ENCODE measurements at regions not wholly inside any gene's neighbourhood (a gene's known extent, or its start where the extent isn't known, plus 50 kb on each side); places are given as distances from the start of the nearest gene placed in this dataset.

DNA sequence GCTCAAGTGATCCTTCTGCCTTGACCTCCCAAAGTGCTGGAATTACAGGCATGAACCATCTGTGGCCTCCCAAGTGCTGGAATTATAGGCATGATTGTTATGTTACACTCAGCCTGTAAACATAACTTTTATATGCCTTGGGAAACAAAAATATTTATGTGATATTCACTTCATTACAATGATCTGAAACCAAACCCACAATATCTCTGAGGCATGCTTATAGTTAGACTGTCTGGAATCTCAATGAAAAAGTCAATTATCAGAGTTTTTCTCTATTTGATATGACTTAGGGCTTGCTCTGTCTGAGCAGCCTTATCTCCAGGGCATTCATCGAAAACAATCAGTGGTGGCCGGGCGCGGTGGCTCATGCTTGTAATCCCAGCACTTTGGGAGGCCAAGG, 195.3 kb upstream of the MYO3A start:
- TF ChIP-seq, protein P1, sequence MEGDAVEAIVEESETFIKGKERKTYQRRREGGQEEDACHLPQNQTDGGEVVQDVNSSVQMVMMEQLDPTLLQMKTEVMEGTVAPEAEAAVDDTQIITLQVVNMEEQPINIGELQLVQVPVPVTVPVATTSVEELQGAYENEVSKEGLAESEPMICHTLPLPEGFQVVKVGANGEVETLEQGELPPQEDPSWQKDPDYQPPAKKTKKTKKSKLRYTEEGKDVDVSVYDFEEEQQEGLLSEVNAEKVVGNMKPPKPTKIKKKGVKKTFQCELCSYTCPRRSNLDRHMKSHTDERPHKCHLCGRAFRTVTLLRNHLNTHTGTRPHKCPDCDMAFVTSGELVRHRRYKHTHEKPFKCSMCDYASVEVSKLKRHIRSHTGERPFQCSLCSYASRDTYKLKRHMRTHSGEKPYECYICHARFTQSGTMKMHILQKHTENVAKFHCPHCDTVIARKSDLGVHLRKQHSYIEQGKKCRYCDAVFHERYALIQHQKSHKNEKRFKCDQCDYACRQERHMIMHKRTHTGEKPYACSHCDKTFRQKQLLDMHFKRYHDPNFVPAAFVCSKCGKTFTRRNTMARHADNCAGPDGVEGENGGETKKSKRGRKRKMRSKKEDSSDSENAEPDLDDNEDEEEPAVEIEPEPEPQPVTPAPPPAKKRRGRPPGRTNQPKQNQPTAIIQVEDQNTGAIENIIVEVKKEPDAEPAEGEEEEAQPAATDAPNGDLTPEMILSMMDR (IDR thresholded peaks at IDR 0.05), result no peak
- no peak for TF ChIP-seq POLR2AphosphoS5 (IDR thresholded peaks at IDR 0.05)
- TF ChIP-seq EP300 (IDR thresholded peaks at IDR 0.05), result no peak
- no peak for TF ChIP-seq POLR2A (IDR thresholded peaks at IDR 0.05)
